Spleen (tissue), 7 donors: ENCODE measurements at regions not wholly inside any gene's neighbourhood (a gene's known extent, or its start where the extent isn't known, plus 50 kb on each side); places are given as distances from the start of the nearest gene placed in this dataset.

ENCODE experiments used
- CTCF ChIP-seq, 11 experiments: fragments of 200-600 bp in 7 of 11; fragments of 450-650 bp in 4 of 11; sonication (generic) in 4 of 11; IDR thresholded peaks in 8 of 11; conservative IDR thresholded peaks in 3 of 11; 1 replicate in 7 of 11; 2 replicates in 4 of 11; pipeline versions ENCODE4 v1.4.0 to v1.8.0; 2016 to 2021; ENCODE audit warnings: antibody characterized with exemption in 11 of 11, inconsistent platforms in 4 of 11, mild to moderate bottlenecking in 1 of 11
- POLR2AphosphoS5 ChIP-seq, 3 donors: sonication (generic); formaldehyde crosslinking; IDR thresholded peaks; one replicate each; pipeline ENCODE4 v1.5.1; 2017; ENCODE audit warnings: antibody characterized with exemption in 3 of 3
- donor health status: DM: no; HTN: no; CAD: no; lungs with moderate emphysema.
- donor health status: DM: no; HTN: no; CAD: no.
- donor health status: DM: no; HTN: no; CAD: no.

- TF ChIP-seq CTCF (IDR thresholded peaks at IDR 0.05 in 8 of 11, conservative IDR thresholded peaks at IDR 0.05 in 3 of 11) (no peak), POLR2AphosphoS5 (IDR thresholded peaks at IDR 0.05) (no peak)
Measured at GRCh38 chr21:38114717-38115333, 142.0 kb upstream of the KCNJ15 start.
